ENCODE measurements at regions not wholly inside any gene's neighbourhood (a gene's known extent, or its start where the extent isn't known, plus 50 kb on each side); places are given as distances from the start of the nearest gene placed in this dataset.

DNA sequence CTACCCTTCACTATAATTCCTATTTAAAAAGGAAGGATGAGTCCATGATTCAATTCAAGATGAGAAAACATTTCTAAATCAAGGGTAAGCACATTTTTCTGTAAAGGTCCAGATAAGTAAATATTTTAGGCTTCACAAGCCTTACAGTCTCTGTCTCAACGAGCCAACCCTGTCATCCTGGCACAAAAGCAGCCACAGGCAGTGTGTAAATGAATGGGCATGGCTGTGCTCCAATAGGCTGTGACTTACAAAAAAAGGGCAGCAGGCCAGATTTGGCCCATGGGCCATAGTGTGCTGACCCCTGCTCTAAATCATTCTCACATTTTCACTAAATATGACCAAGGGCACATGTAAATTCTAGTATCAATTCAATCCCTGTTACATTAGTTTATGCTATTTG is 200.4 kb downstream of the WNT5A start:
- TF ChIP-seq POLR2AphosphoS5 (IDR thresholded peaks at IDR 0.05) (no peak), POLR2A (IDR thresholded peaks at IDR 0.05) (no peak), CTCF (IDR thresholded peaks at IDR 0.05) (no peak)
